Upper lobe of left lung (tissue), 6 donors: ENCODE measurements at regions not wholly inside any gene's neighbourhood (a gene's known extent, or its start where the extent isn't known, plus 50 kb on each side); places are given as distances from the start of the nearest gene placed in this dataset.
"Not testable (repeated sequence)": the region's sequence is repeated elsewhere in the genome, so short reads cannot be mapped to it uniquely, and the experiment has no call there.

Experiments
- ATAC-seq, 2 donors: fragments of 200-7000 bp; cut with Tn5 transposase; one replicate each; pipeline ENCODE4 v1.9.1; 2022; ENCODE audit warnings: mild to moderate bottlenecking in 2 of 2, moderate library complexity in 2 of 2; ENCODE audit not compliant: low FRiP score in 2 of 2
- DNase-seq, 2 donors: peaks; one replicate each; pipeline ENCODE4 v3.0.0-alpha.2; 2019 to 2020
- H3K27ac ChIP-seq, 4 donors: fragments of 200-600 bp; sonication (generic); one replicate each; pipeline ENCODE4 v1.5.1; 2016 to 2019
- H3K27me3 ChIP-seq, 4 donors: fragments of 200-600 bp; sonication (generic); one replicate each; pipeline ENCODE4 v1.5.1; 2017 to 2019
- H3K36me3 ChIP-seq, 4 donors: fragments of 200-600 bp; sonication (generic); one replicate each; pipeline ENCODE4 v1.5.1; 2016 to 2019
- H3K4me1 ChIP-seq, 4 donors: fragments of 200-600 bp; sonication (generic); one replicate each; pipeline ENCODE4 v1.5.1; 2018 to 2019
- H3K4me3 ChIP-seq, 4 donors: fragments of 200-600 bp; sonication (generic); one replicate each; pipeline ENCODE4 v1.5.1; 2017 to 2019; ENCODE audit warnings: mild to moderate bottlenecking in 2 of 4, moderate library complexity in 1 of 4
- H3K9me3 ChIP-seq, 4 donors: fragments of 200-600 bp; sonication (generic); one replicate each; pipeline ENCODE4 v1.5.1; 2018 to 2019
- EP300 ChIP-seq, 4 donors: sonication (generic); formaldehyde crosslinking; IDR thresholded peaks; one replicate each; pipeline ENCODE4 v1.5.1; 2017; ENCODE audit warnings: antibody characterized with exemption in 4 of 4, control low read depth in 2 of 4
- POLR2A ChIP-seq, 4 donors: fragments of 450-650 bp; IDR thresholded peaks; one replicate each; pipeline ENCODE4 v1.5.1; 2016 to 2017; ENCODE audit warnings: antibody characterized with exemption in 4 of 4, mild to moderate bottlenecking in 2 of 4
- POLR2AphosphoS5 ChIP-seq, 2 donors: sonication (generic); formaldehyde crosslinking; IDR thresholded peaks; one replicate each; pipeline ENCODE4 v1.5.1; 2017; ENCODE audit warnings: antibody characterized with exemption in 2 of 2
- WGBS, 2 donors: methylation state at CpG; one replicate each; pipeline ENCODE4 v1.1.5; 2017 to 2018; 5-methylcytosine and 5-hydroxymethylcytosine counted together
- TF ChIP-seq, protein P1 (sequence below), 6 experiments: fragments of 450-650 bp in 4 of 6; fragments of 200-600 bp in 2 of 6; sonication (generic) in 2 of 6; IDR thresholded peaks; one replicate each; pipeline ENCODE4 v1.5.1; 2016 to 2019; ENCODE audit warnings: antibody characterized with exemption in 6 of 6
- donor health status: DM: no; HTN: no; CAD: no; lungs with moderate emphysema.
- donor health status: DM: no; HTN: yes; CAD: no; lungs with severe emphysema.

DNA sequence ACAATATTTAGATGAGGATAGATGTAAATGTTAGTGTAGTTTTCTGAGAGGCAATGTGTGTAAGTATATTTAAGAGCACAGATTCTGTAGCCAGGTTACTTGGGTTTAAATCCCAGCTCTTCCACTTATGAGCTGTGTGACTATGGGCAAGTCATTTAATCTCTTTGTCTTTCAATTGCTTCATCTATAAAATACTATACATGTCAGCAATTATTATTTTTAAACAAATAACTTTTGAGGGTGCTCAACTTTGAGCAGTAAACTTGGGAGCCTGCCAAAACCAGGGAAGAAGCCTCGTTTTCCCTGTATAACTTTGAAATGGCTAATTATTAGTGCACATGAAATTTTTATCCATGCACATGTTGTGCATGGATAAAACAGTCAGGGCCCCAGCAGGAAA, 222.8 kb downstream of the FOXD2 start:
- no peak overlapping the region for H3K4me3 ChIP-seq
- no peak for ATAC-seq
- no peaks in the 10 kb centered on the region for H3K27me3 ChIP-seq
- TF ChIP-seq POLR2AphosphoS5 (IDR thresholded peaks at IDR 0.05) = no peak
- TF ChIP-seq, protein P1, sequence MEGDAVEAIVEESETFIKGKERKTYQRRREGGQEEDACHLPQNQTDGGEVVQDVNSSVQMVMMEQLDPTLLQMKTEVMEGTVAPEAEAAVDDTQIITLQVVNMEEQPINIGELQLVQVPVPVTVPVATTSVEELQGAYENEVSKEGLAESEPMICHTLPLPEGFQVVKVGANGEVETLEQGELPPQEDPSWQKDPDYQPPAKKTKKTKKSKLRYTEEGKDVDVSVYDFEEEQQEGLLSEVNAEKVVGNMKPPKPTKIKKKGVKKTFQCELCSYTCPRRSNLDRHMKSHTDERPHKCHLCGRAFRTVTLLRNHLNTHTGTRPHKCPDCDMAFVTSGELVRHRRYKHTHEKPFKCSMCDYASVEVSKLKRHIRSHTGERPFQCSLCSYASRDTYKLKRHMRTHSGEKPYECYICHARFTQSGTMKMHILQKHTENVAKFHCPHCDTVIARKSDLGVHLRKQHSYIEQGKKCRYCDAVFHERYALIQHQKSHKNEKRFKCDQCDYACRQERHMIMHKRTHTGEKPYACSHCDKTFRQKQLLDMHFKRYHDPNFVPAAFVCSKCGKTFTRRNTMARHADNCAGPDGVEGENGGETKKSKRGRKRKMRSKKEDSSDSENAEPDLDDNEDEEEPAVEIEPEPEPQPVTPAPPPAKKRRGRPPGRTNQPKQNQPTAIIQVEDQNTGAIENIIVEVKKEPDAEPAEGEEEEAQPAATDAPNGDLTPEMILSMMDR (IDR thresholded peaks at IDR 0.05) = no peak
- TF ChIP-seq POLR2A (IDR thresholded peaks at IDR 0.05) = no peak
- no peak for TF ChIP-seq EP300 (IDR thresholded peaks at IDR 0.05)
- no peaks in the 10 kb centered on the region for H3K36me3 ChIP-seq
- H3K4me1 ChIP-seq = no peaks in the 10 kb centered on the region
- H3K27ac ChIP-seq = no peak overlapping the region
- peak in 1 of 2 donors; percentile 2 for DNase-seq
- H3K9me3 ChIP-seq = no peaks in the 10 kb centered on the region
- 25 to 37% methylated on average over 1 of the region's 1 CpG for WGBS, 2 donors

DNA sequence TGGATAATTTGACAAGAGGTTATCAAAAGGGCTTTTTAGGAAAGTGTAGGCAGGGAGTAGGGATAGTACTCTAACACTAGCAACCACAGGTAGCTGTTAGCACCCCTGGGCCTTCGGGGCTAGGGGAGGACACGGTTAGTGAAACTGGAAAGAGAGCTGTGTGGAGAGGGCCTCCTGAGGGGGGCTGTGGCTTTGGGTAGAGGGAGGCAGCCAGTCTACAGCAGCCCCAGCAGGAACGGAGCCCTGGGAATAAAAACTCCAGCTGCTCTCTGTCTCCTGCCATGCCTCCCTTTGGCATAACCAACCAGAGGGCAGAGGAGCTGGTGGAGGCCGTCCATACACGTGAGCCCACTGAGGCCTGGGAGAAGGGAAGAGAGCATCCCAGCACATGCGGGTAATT, 223.2 kb downstream of the FOXD2 start:
- H3K9me3 ChIP-seq = no peaks in the 10 kb centered on the region
- no peaks in the 10 kb centered on the region for H3K4me1 ChIP-seq
- H3K4me3 ChIP-seq = no peak overlapping the region
- ATAC-seq = no peak
- H3K27me3 ChIP-seq = no peaks in the 10 kb centered on the region
- TF ChIP-seq, protein P1 (IDR thresholded peaks at IDR 0.05) = no peak
- TF ChIP-seq POLR2A (IDR thresholded peaks at IDR 0.05) (no peak), POLR2AphosphoS5 (IDR thresholded peaks at IDR 0.05) (no peak), EP300 (IDR thresholded peaks at IDR 0.05) (no peak)
- WGBS, 2 donors = 84 to 89% methylated on average over 5 to 6 of the region's 6 CpGs
- no peak overlapping the region for H3K27ac ChIP-seq
- no peaks in the 10 kb centered on the region for H3K36me3 ChIP-seq
- DNase-seq = peak in 1 of 2 donors; percentile 3

DNA sequence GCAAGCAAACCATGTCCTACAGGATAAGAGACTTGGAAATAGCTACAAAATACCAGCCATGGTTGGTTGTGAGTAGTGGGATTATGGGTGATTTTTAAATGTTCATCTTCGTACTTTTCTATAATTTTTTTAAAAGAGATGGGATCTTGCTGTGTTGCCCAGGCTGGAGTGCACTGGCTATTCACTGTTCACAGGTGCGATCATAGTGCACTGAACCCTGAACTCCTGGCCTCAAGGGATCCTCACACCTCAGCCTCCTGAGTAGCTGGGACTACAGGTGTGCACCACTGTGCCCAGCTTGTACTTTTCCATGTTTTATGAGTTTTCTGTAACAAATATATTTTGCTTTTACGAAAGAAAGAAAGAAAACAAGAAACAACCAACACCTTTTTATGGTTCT, 224.2 kb downstream of the FOXD2 start:
- H3K27me3 ChIP-seq = no peaks in the 10 kb centered on the region
- H3K36me3 ChIP-seq = no peaks in the 10 kb centered on the region
- WGBS, 2 donors = 95% methylated on average over 3 of the region's 3 CpGs
- no peaks in the 10 kb centered on the region for H3K9me3 ChIP-seq
- DNase-seq = peak in 1 of 2 donors; percentile 6
- no peak overlapping the region for H3K4me3 ChIP-seq
- H3K27ac ChIP-seq = no peak overlapping the region
- TF ChIP-seq, protein P1 (IDR thresholded peaks at IDR 0.05) = no peak
- TF ChIP-seq POLR2A (IDR thresholded peaks at IDR 0.05) (no peak), EP300 (IDR thresholded peaks at IDR 0.05) (no peak), POLR2AphosphoS5 (IDR thresholded peaks at IDR 0.05) (no peak)
- ATAC-seq = no peak
- H3K4me1 ChIP-seq = no peaks in the 10 kb centered on the region

DNA sequence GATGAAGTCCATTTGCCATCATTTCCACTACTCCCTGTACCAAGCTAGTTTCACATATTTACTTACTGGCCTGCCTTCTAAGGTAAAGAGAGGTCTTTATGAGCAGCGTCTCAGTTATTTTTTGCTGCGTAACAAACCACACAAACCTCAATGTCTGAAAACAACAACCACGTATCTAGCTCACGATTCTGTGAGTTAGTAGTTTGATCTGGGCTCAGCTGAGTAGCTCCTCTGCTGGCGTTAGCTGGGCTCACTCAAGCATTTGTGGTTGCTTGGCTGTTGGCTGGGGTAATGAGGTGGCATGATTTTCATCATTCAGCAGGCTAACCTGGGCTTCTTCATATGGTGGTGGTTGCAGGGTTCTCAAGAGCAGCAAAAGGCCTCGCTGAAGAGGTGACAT, 225.4 kb downstream of the FOXD2 start:
- DNase-seq (peak in 1 of 2 donors; percentile 2), ATAC-seq (no peak)
- Histone ChIP-seq H3K27me3 (no peaks in the 10 kb centered on the region), H3K36me3 (no peaks in the 10 kb centered on the region), H3K4me1 (no peaks in the 10 kb centered on the region), H3K9me3 (no peaks in the 10 kb centered on the region), H3K27ac (no peak overlapping the region), H3K4me3 (no peak overlapping the region)
- WGBS, 2 donors = 74 to 79% methylated on average over 6 of the region's 6 CpGs
- TF ChIP-seq, protein P1 (IDR thresholded peaks at IDR 0.05) = no peak
- TF ChIP-seq EP300 (IDR thresholded peaks at IDR 0.05) (no peak), POLR2AphosphoS5 (IDR thresholded peaks at IDR 0.05) (no peak)

DNA sequence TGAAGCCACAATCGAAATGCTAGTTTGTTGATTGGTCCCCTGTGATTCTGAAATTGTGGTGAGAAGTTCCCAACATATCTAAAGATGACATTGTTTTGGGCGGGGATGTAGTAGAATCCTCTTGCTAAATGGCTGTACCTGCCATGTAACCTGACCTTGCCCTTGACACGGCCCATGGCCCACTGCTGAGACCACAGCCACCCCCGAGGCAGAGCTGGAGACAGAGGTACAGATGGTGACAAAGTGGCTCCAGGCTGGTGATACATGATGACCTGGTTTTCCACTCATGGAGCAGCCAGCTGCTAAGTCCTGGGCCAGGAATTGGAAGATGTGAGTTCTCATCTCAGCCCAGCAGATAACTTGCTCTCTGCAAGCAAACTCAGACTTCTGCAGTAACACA, 226.5 kb downstream of the FOXD2 start:
- TF ChIP-seq POLR2AphosphoS5 (IDR thresholded peaks at IDR 0.05) (no peak), EP300 (IDR thresholded peaks at IDR 0.05) (no peak), POLR2A (IDR thresholded peaks at IDR 0.05) (no peak)
- TF ChIP-seq, protein P1 (IDR thresholded peaks at IDR 0.05) = no peak
- H3K9me3 ChIP-seq = no peaks in the 10 kb centered on the region
- DNase-seq (no peak), ATAC-seq (peak in 1 of 2 donors; percentile 24)
- no peak overlapping the region for H3K27ac ChIP-seq
- H3K4me3 ChIP-seq = no peak overlapping the region
- H3K36me3 ChIP-seq = no peaks in the 10 kb centered on the region
- H3K4me1 ChIP-seq = no peaks in the 10 kb centered on the region
- 89 to 97% methylated on average over 3 to 4 of the region's 4 CpGs for WGBS, 2 donors
- no peaks in the 10 kb centered on the region for H3K27me3 ChIP-seq

DNA sequence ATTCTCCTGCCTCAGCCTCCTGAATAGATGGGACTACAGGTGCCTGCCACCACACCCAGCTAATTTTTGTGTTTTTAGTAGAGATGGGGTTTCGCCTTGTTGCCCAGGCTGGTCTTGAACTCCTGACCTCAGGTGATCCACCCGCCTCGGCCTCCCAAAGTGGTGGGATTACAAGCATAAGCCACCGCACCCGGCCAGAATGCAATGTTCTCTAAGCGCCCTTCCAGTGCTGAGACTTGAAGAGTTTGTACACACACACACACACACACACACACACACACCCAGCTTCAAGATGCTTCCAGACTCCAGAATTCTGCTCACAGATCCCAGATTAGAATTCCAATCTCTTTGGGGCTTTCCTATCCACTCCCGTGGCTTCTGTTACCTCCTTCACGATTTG, 227.1 kb downstream of the FOXD2 start:
- ATAC-seq, H3K27me3 ChIP-seq, H3K9me3 ChIP-seq, H3K4me3 ChIP-seq, H3K27ac ChIP-seq, H3K36me3 ChIP-seq, H3K4me1 ChIP-seq: not testable (repeated sequence)
- peak in 1 of 2 donors; percentile 3 for DNase-seq
- 88 to 89% methylated on average over 5 to 8 of the region's 8 CpGs for WGBS, 2 donors
